Panc1 (cell line): ENCODE measurements at regions not wholly inside any gene's neighbourhood (a gene's known extent, or its start where the extent isn't known, plus 50 kb on each side); places are given as distances from the start of the nearest gene placed in this dataset.

ENCODE experiments used
- ATAC-seq: fragments of 200-7000 bp; cut with Tn5 transposase; 2 replicates; pipeline ENCODE4 v1.9.1; 2020; ENCODE audit warnings: mild to moderate bottlenecking, moderate library complexity
- BruUV-seq: library from RNA; stranded (reverse); fragments of 400-500 nt; replicated peaks from 2 replicates; lab custom pipeline; 2021; lab: Mats Ljungman, UMichigan
- CTCF ChIA-PET: fragments of 300-600 bp; sonication (Branson Sonifier 250); formaldehyde crosslinking; loops from one replicate; lab custom pipeline; 2022; ENCODE audit warnings: antibody characterized with exemption; lab: Charles Lee
- POLR2A ChIA-PET: fragments of 300-600 bp; sonication (Branson Sonifier 250); formaldehyde crosslinking; loops from one replicate; lab custom pipeline; 2022; ENCODE audit warnings: antibody characterized with exemption; lab: Charles Lee
- DNase-seq: peaks from one replicate; pipeline ENCODE4 v3.0.0-alpha.2; 2010; ENCODE audit warnings: low read depth, low spot score
- H3K27ac ChIP-seq: 2 replicates; pipeline ENCODE4 v1.5.1; 2011; ENCODE audit warnings: mild to moderate bottlenecking, low read length, inconsistent platforms
- H3K27me3 ChIP-seq: fragments of 200-500 bp; sonication (Bioruptor generic); 2 replicates; pipeline ENCODE4 v1.6.0; 2014; ENCODE audit warnings: low read length, inconsistent platforms; ENCODE audit not compliant: control insufficient read depth, insufficient read depth
- H3K36me3 ChIP-seq: fragments of 200-500 bp; sonication (Bioruptor generic); 2 replicates; pipeline ENCODE4 v1.5.1; 2014; ENCODE audit warnings: inconsistent platforms, mild to moderate bottlenecking, low read length, moderate library complexity; ENCODE audit not compliant: control insufficient read depth, insufficient read depth
- H3K4me1 ChIP-seq: 2 replicates; pipeline ENCODE4 v1.5.1; 2011; ENCODE audit warnings: inconsistent platforms, mild to moderate bottlenecking, low read length, moderate library complexity; ENCODE audit not compliant: control insufficient read depth, insufficient read depth
- H3K4me3 ChIP-seq, 2 experiments: 2 replicates each; pipeline ENCODE4 v1.5.1; 2011 to 2012; ENCODE audit warnings: low read depth in 2 of 2, low read length in 2 of 2, mild to moderate bottlenecking in 2 of 2, inconsistent platforms in 1 of 2, moderate library complexity in 1 of 2
- H3K9me3 ChIP-seq: fragments of 200-500 bp; sonication (Bioruptor generic); 2 replicates; pipeline ENCODE4 v1.5.1; 2014; ENCODE audit warnings: low read depth, mild to moderate bottlenecking, inconsistent platforms, low read length, moderate library complexity; ENCODE audit not compliant: control insufficient read depth, insufficient read depth
- CTCF ChIP-seq: fragments of 450-650 bp; IDR thresholded peaks from 2 replicates; pipeline ENCODE4 v1.5.1; 2017; ENCODE audit warnings: mild to moderate bottlenecking
- POLR2AphosphoS5 ChIP-seq: IDR thresholded peaks from 2 replicates; pipeline ENCODE4 v1.6.1; 2012; ENCODE audit warnings: mild to moderate bottlenecking, low read depth, low read length, moderate library complexity
- SIN3A ChIP-seq: IDR thresholded peaks from 2 replicates; pipeline ENCODE4 v1.6.1; 2012; ENCODE audit warnings: low read depth, mild to moderate bottlenecking, low read length, moderate library complexity, borderline replicate concordance; ENCODE audit not compliant: insufficient read depth
- TCF7L2 ChIP-seq: IDR thresholded peaks from 2 replicates; pipeline ENCODE4 v1.6.1; 2011; ENCODE audit warnings: mild to moderate bottlenecking, low read depth, low read length, inconsistent platforms
- in situ Hi-C: cut with HindIII; loops from 2 replicates; pipeline ENCODE4 v1.10.0; 2016; ENCODE audit warnings: low sequenced_read_pairs, low pct_unique_long_range_greater_than_20kb
- intact Hi-C: fragments of 100-400 bp; cut with micrococcal nuclease; formaldehyde crosslinking; loops from one replicate; pipeline ENCODE4 v1.10.0; 2022; ENCODE audit not compliant: unreplicated experiment
- TF ChIP-seq, protein P1 (sequence below), 2 experiments: IDR thresholded peaks; 2 replicates each; pipeline ENCODE4 v1.6.1; 2011 to 2012; ENCODE audit warnings: low read depth in 2 of 2, control low read depth in 1 of 2, low read length in 1 of 2, mild to moderate bottlenecking in 1 of 2, moderate library complexity in 1 of 2; ENCODE audit not compliant: insufficient read depth in 1 of 2

- ATAC-seq: no peak
- DNase-seq: no peak
Observed at GRCh38 chr15:92809880-92810361, 90.2 kb upstream of the CHD2 start.

DNA sequence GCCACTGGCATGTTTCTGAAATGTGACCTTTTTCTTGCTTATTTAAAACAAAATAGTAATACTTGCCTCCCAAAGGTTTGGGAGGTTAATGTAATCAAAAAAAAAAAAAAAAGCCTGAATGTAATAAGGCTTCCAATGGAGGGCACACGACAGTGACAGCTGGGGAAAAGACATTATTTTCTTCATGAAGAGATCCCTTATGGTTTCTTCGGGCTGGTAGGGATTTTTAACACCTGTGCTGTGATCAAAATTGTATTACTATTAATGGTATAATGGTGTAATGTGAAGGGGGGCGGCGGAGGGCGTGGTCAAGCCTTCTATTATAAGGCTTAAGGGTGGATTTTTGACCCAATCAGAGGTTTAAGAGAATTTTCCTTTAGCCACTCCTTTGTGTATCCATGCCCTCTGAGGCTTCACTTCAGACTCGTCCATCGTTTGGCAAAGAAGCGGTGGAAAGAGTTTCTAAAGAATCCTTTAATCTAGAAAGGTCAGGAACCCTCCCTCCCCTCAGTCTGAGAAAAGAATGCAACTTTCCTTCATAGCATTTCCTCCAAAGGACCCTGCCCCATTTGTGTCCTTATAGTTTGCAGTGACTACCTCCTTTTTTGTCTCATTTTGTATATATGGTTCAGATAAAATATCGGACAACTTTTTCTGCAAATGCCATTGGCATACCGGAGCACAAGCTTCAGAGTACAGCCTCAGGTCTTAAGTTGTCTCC lies 89.5 kb upstream of the CHD2 start:
- Histone ChIP-seq H3K4me3 (peak overlapping the region; percentile 44 to 66), H3K9me3 (no peaks in the 10 kb centered on the region), H3K36me3 (no peaks in the 10 kb centered on the region; the same call in 1 of the 2 replicates), H3K27ac (peak overlapping the region; percentile 100), H3K27me3 (no peaks in the 10 kb centered on the region), H3K4me1 (peaks cover 42% of the 10 kb centered on the region)
- ChIA-PET CTCF (interaction anchor here (0.6 to 1.3 kb wide), 3 partner anchors 90 to 144 kb away, joined by 3 to 6 read pairs (median 6); partner anchors contain the start of gene CHD2), POLR2A (interaction anchor here (0.6 to 5.3 kb wide), 9 partner anchors 8 to 93 kb away, joined by 3 to 84 read pairs (median 5); no protein-coding TSS in a partner anchor)
- BruUV-seq: no TSS peak
- intact Hi-C loops (loop anchor here (2.0 kb wide), 1 partner anchor 72 kb away; no protein-coding TSS in a partner anchor), in situ Hi-C loops (no loop called here)
- ATAC-seq (peak; percentile 17; the same call in 1 of the 2 replicates), DNase-seq (no peak)
- 0 out of 2 replicates have a peak, but pooled peaks have one; percentile 56 for TF ChIP-seq SIN3A
- TF ChIP-seq CTCF: no peak
- TF ChIP-seq, protein P1, sequence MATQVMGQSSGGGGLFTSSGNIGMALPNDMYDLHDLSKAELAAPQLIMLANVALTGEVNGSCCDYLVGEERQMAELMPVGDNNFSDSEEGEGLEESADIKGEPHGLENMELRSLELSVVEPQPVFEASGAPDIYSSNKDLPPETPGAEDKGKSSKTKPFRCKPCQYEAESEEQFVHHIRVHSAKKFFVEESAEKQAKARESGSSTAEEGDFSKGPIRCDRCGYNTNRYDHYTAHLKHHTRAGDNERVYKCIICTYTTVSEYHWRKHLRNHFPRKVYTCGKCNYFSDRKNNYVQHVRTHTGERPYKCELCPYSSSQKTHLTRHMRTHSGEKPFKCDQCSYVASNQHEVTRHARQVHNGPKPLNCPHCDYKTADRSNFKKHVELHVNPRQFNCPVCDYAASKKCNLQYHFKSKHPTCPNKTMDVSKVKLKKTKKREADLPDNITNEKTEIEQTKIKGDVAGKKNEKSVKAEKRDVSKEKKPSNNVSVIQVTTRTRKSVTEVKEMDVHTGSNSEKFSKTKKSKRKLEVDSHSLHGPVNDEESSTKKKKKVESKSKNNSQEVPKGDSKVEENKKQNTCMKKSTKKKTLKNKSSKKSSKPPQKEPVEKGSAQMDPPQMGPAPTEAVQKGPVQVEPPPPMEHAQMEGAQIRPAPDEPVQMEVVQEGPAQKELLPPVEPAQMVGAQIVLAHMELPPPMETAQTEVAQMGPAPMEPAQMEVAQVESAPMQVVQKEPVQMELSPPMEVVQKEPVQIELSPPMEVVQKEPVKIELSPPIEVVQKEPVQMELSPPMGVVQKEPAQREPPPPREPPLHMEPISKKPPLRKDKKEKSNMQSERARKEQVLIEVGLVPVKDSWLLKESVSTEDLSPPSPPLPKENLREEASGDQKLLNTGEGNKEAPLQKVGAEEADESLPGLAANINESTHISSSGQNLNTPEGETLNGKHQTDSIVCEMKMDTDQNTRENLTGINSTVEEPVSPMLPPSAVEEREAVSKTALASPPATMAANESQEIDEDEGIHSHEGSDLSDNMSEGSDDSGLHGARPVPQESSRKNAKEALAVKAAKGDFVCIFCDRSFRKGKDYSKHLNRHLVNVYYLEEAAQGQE (IDR thresholded peaks at IDR 0.05; ENCODE audit: insufficient read depth in 1 of 2, low read depth in 2 of 2, low read length in 1 of 2): no peak
- TF ChIP-seq POLR2AphosphoS5: peak; percentile 88
- TF ChIP-seq TCF7L2: no peak

More at GRCh38 chr15:92809880-92810361, 90.2 kb upstream of the CHD2 start:
- H3K4me3 ChIP-seq: peak overlapping the region; percentile 44 to 66
- in situ Hi-C loops: no loop called here
- TF ChIP-seq SIN3A: no peak
- TF ChIP-seq, protein P1 (IDR thresholded peaks at IDR 0.05; ENCODE audit: insufficient read depth in 1 of 2, low read depth in 2 of 2, low read length in 1 of 2): peak in 1 of 2 experiments; percentile 62; a peak in 2 of 4 replicates
- ChIA-PET CTCF (interaction anchor here (0.6 to 1.3 kb wide), 5 partner anchors 22 to 144 kb away, joined by 3 to 10 read pairs (median 6); partner anchors contain the start of gene CHD2), POLR2A (interaction anchor here (0.6 to 5.3 kb wide), 9 partner anchors 9 to 93 kb away, joined by 3 to 84 read pairs (median 6); partner anchors contain the start of gene CHD2)
- H3K4me1 ChIP-seq: peaks cover 47% of the 10 kb centered on the region
- intact Hi-C loops: loop anchor here (1.0 to 5.0 kb wide), 3 partner anchors 73 to 107 kb away; no protein-coding TSS in a partner anchor
- H3K9me3 ChIP-seq: no peaks in the 10 kb centered on the region
- peak overlapping the region; percentile 100 for H3K27ac ChIP-seq
- no TSS peak for BruUV-seq
- H3K36me3 ChIP-seq: no peaks in the 10 kb centered on the region; the same call in 1 of the 2 replicates
- no peaks in the 10 kb centered on the region for H3K27me3 ChIP-seq
